HG03108 (cell line): ENCODE measurements at regions not wholly inside any gene's neighbourhood (a gene's known extent, or its start where the extent isn't known, plus 50 kb on each side); places are given as distances from the start of the nearest gene placed in this dataset.
A peak's percentile ranks its signal among the peaks of the same experiment; 100 is the strongest.
"Not testable (repeated sequence)": the region's sequence is repeated elsewhere in the genome, so short reads cannot be mapped to it uniquely, and the experiment has no call there.

Experiments used
- ATAC-seq: cut with Tn5 transposase; IDR thresholded peaks from one replicate; pipeline ENCODE4 v1.9.1; 2021; ENCODE audit warnings: moderate library complexity; ENCODE audit not compliant: unreplicated experiment

DNA sequence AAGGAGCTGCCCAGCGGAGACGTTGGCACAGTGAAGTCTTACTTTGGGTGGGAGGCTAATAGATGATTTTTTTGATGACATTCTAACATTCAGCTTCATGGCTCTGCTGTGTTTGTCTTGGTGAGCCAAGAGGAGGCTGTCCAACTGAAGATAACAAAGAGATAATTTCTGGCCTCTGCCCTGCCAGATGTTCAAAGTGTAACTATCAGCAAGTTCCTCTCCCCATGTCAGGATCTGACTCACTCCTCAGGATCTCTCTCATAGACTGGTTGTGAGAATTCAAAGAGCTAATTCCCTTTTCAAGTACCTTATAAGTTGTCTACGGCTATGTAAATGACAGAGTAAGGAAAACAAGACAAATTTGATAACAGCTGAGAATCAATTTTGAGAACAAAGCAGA is 1340.9 kb downstream of the XPNPEP1 start:
- no peak for ATAC-seq

DNA sequence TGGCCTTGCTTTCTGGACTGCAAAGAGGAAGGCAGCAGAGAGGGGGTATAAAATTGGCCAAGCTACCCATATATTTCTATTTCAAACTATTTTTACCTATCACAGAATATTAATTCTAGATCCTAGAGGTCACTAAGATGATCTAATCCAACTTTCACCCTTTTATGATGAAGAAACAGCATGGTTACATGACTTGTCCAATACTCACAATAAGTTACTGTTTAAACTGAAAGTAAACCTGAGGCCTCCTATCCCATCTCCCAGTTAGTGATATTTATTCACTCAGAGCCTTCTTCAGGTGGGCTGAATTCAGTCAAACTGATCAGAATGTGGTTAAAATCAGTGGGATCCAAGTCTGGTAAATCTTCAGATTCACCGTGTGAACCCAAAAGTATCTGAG is 1345.1 kb downstream of the XPNPEP1 start:
- no peak for ATAC-seq

GRCh38 chr10:108574233-108574632 is 1349.1 kb downstream of the XPNPEP1 start:
- no peak for ATAC-seq

DNA sequence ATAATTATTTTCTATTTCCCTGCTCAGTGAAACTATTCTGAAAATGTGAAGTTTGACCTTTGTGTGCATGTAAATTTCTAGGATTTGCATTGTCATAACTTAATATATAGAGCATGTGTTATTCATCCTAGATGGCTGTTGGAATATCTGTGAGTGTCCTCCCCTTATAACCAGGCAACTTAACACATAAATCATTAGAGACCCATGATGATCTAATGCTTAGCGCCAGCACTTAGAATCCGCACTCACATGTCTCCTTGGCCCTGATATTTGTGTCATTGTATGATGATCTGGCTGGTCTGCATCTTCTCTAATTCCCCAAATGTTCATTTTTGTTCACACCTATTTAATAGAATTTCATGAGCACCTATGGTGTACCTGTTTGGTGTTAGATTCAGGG is 1354.5 kb downstream of the XPNPEP1 start:
- ATAC-seq = no peak

DNA sequence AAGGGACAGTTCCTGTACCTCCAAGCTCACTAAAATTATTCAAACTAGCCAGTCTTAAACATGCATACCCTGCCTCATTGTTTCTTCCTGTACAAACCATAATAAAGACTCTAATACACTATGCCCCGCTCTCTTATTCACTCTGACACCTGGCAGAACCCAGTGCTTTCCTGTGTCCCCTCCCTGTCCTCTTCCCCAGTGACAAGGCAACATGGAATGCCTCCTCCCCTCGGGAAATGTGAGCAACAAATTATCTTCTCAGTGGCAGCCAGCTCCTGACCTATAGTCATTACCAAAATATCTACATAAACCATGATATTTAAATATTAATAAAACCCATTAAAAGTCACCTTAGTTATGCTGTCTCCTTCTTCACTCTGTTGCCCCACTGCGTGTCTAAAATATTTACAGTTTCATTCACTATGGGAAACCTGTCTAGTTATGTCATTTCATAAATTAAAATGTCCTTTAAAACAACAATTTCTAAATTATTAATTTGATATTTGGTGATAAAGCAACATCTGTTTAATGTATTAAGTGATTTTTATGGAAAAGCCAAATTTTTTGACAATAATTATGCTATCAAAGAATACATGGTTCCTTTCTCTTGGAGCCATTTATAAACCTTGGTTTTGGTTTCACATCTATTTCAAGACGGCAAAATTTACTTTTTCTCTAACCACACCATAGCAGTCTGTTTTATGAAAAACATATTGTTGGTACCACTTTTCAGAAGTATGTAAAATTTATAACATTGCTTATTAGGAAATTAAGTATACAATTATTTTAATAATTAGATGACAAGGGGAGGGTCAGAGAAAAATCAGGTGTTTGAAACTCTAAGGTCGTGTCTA is 1355.2 kb downstream of the XPNPEP1 start:
- ATAC-seq = no peak

GRCh38 chr10:108566316-108567107 is 1356.8 kb downstream of the XPNPEP1 start:
- no peak for ATAC-seq

DNA sequence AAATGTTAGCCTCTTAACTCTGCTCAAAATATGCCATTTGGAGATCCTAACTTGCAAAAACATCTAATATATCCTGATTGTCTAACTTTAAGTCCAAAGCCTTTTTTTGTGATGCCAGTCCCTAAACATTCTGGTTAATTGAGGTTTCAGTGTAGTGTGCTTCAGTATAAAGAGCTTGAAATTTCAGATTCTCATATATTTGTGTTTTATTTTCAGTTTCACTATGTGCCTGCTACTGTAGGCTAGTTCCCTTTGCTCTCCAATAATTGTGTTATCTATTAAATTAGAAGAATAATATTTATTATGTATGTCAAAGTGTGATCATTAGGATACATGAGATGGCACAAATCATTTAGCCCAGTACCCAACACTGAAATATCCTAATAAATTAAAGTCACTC is 1361.2 kb downstream of the XPNPEP1 start:
- ATAC-seq = no peak

GRCh38 chr10:108561649-108562048 is 1361.7 kb downstream of the XPNPEP1 start:
- ATAC-seq = no peak

DNA sequence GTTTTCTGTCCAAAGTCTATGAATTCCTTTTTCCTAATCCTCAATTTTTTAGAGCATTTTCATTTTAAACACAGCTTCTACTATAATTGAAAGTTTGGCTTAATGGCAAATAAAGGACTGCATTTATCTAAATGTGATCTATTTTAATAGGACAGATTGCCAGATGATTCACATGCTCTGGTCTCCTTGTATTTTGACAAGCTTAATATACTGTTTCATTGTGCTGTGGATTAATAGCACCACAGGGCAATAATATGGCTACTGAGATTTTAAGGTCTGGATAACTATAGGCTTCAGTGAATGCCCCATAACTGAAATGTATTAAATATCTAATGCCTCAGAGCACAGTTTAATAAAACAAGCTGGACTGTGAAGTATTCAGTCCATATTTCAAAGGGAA is 1362.8 kb downstream of the XPNPEP1 start:
- ATAC-seq = no peak

DNA sequence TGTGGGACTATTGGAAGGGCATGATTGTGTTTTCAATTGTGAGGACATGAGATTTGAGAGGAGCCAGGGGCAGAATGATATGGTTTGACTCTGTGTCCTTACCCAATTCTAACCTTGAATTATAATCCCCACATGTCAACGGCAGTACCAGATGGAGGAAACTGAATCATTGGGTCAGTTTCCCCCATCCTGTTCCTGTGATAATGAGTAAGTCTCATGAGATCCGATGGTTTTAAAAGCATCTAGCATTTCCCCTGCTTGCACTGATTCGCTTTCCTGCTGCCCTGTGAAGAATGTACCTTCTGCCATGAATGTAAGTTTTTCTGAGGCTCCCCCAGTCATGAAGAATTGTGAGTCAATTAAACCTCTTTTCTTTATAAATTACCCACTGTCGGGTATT is 1367.1 kb downstream of the XPNPEP1 start:
- no peak for ATAC-seq

- peak; percentile 65 for ATAC-seq
Observed at GRCh38 chr10:108545921-108546320, 1377.4 kb downstream of the XPNPEP1 start.

- ATAC-seq = peak; percentile 51
Observed at GRCh38 chr10:108544500-108545120, 1378.7 kb downstream of the XPNPEP1 start.

- not testable (repeated sequence) for ATAC-seq
Observed at GRCh38 chr10:108533551-108533950, 1369.0 kb upstream of the SORCS1 start.

- ATAC-seq = no peak
Observed at GRCh38 chr10:108523016-108523800, 1358.7 kb upstream of the SORCS1 start.

GRCh38 chr10:108521827-108522492 is 1357.5 kb upstream of the SORCS1 start:
- ATAC-seq = no peak

- no peak for ATAC-seq
Observed at GRCh38 chr10:108515821-108516220, 1351.3 kb upstream of the SORCS1 start.

GRCh38 chr10:108500396-108500795 is 1335.9 kb upstream of the SORCS1 start:
- ATAC-seq = no peak

DNA sequence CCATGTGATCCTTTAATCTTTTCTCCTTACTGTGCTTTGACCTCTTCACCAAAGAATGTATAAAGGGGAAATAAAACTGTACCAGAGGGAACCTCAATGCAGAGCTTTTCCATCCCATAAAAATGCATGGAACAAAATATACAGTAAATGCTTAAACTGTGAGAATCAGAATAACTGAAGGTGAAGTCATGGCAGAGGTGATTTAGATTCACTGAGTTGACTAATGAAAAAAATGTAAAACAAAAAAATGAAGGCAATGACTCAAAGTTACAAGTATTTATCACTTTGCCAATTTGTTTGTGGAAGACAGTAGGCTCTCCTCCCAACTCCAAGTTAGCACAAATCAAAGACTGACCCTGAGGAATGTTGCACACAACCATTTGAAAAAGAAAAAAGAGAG is 1331.6 kb upstream of the SORCS1 start:
- ATAC-seq = no peak

DNA sequence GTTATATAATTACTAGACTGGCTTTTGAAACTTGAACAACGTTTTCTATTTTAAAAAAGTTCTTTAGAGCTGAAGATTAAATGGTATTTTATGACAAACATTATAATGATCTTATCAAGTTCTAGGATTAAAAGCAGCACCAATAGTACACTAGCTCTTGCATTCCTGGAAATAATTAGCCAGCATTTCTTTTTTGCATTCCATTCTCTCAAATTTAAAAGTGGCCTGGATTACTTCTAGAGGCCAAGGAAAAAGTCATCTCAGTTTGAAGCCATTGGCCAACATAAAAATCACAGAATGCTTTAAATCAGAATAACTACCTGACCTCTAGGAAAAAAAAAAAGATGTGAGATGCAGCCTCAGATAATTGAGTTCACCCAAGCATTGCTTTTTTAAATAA is 1326.4 kb upstream of the SORCS1 start:
- no peak for ATAC-seq

GRCh38 chr10:108471420-108471819 is 1306.9 kb upstream of the SORCS1 start:
- ATAC-seq = no peak
